ENCODE measurements at regions not wholly inside any gene's neighbourhood (a gene's known extent, or its start where the extent isn't known, plus 50 kb on each side); places are given as distances from the start of the nearest gene placed in this dataset.
A peak's percentile ranks its signal among the peaks of the same experiment; 100 is the strongest.
"Not testable (repeated sequence)": the region's sequence is repeated elsewhere in the genome, so short reads cannot be mapped to it uniquely, and the experiment has no call there.

GRCh38 chr22:26933105-26933590 is 275.8 kb downstream of the MIAT start:
- DNase-seq = no peak

DNA sequence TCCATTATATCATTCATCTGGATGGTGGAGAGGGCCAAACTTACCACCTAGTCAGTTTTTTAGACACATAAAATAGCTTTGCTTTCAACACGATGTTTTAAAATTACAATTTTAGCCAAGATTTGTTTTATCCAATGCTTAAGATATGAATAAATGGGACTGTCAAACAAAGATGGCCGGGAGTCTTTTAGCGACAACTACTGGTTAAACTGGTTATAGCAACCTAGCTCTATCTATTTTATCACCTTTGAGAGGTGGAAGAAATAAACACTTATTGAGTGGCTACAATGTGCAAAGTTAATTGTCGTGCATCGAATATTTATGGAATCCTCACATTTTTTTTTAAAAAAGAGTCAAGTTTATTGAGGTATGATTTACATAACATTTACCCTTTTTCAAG is 279.8 kb downstream of the MIAT start:
- DNase-seq = no peak

- DNase-seq = no peak
These were observed 282.1 kb downstream of the MIAT start for GRCh38 chr22:26939466-26939865.

DNA sequence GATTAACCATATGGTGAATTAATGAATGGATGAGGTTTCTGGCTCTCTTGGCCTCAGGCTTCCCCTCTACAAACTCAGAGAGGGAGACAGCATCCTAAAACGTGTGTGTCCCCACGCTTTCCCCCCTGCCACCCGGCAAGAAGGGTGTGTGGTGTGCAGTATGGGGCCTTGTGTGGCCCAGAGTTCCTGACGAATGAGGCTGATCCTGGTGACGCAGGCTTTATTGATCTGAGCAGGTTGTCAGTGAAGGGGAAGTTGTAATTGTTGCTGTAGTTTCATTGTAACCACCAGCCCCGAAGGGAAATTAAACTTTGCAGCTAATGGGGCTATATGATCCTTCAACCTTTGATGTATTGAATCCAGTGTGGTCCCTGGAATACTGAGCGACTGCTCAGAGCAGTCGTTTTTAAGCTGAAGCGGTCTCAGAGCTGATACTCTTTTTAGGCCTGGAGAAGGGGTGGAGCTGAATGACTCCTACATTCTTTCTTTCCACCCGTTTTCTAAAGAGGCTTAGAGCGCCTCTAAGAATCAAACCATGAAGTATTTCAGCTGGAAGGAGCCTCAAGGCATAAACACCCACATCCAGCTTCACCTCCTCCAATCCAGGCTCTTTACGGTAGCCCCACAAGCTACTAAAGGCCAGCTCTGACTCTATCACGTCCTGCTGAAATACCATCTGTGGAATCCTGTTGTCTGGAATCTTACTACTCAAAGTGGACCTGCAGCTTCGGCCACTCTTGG is 284.7 kb downstream of the MIAT start:
- DNase-seq = no peak

DNA sequence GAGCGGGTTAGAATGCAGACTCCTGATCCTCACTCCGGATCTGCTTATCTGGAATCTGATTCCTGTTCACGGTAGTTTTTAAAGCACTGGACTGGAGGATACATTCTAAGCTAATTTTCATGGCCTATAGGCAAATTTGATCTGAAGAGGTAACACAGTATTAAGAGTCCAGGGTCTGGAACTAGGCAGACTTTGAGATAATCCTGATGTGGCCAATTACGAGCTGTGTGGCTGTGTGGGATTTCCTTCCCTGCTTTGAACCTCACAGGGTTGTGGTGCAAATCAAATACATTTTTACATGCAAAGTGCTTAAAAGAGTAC is 285.2 kb downstream of the MIAT start:
- DNase-seq = no peak

DNA sequence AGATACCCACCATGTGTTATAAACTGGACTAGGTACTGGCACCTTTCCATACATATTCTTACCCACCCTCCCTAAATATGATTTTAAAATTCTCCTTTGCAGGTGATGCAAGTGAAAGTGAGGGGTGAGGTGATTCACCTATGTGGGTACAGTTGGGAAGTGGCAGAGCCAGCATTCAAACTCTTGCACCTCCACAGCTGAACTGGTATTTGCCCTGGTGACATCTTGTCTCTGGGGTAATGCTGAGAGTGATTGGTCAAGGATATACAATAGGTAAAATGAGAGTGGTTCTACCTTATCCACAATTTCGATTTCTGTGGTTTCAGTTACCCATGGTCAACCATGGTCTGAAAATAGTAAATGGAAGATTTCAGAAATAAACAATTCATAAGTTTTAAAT is 288.2 kb downstream of the MIAT start:
- DNase-seq = no peak

GRCh38 chr22:26949193-26949592 is 291.8 kb downstream of the MIAT start:
- DNase-seq = no peak

DNA sequence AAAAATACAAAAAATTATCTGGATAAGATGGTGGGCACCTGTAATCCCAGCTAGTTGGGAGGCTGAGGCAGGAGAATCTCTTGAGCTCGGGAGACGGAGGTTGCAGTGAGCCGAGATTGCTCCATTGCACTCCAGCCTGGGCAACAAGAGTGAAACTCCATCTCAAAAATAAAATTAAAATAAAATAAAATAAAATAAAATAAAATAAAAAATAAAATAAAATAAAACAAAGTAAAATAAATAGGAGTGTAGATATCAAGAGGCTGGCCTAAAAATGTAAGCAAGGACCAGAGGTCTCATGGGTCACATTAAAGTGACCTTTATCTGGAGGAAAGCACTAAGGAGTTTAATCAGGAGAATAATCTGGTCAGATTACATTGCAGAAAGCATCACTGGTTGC is 293.8 kb downstream of the MIAT start:
- DNase-seq = not testable (repeated sequence)

- no peak for DNase-seq
These were observed 294.6 kb downstream of the MIAT start for GRCh38 chr22:26952004-26952403.

GRCh38 chr22:26952451-26953011 is 295.1 kb downstream of the MIAT start:
- no peak for DNase-seq

DNA sequence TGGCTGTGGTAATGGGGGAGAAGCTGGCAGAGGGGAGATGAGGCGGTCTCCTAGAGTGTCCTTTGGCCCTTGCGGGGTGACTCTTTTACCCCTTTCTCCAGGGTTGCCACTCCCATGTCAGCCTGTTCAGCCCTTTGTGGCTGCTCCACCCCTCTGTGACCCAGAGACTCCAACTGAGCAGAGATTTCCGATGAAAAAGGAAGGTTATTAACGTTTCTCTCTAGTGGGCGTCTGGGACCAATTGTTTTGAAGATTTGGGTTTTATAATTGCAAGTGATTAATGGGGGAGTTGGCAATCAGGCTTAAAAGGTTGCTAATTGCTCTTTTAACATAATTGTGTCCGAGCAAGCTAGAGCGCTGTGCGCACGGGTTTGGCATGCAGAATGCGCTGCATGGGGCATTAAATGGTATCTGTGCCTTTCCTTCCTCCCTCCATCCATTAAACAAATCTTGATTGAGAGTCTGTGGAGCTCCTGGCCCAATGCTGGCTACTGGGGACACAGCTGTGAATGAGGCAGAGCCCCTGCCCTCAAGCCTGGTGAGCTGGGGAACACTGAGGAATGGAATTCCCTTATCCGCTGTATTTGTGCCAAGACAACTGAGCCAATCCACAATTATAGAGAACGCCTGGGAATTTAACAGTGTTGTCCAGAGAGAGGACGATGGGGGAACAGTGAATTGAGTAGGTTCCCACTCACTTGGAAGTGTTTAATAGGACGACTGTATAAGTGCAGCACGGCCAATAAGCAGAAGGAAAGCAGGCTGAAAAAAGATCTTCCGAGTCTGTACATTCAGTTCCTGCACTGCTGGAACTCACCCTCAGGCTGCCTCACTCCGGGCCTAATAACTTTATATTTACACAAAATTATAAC is 295.9 kb downstream of the MIAT start:
- no peak for DNase-seq

DNA sequence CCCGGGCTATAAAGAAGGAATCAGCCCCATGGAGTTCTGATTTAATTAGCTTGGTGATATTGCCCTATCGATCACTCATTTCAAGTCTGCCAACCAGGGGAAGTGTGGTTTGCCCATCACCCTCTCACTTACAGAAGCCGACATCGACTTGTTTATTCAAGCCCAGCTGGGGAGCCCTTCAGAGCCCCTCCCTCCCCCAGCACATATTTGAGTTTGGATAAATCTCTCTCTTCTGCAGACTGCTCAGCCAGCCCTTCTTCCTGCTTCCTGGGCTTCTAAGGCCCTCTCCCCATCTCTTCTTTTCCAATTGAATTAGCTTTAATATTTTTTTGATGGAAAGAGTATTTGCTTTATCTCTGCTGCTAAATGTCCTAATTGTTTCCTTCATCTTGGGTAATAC is 299.0 kb downstream of the MIAT start:
- peak; percentile 23 to 30 for DNase-seq

DNA sequence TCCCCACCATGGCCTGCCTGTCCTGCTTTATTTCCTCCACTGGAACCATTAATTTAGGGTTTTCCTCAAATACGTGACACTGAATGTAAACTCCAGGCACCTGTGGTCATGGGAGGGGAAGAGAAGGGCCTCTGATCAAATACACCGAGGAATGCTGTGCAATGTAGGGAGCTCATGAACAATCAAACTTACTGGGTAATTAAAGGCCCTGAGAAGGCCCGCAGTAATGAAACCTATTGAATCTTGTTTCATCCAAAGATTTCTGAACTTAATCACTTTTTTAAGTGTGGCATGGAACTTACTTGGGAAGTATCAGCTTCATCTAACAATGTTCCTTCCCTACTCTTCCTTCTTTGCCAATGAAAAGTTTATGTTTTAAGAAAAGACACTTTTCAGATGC is 299.8 kb downstream of the MIAT start:
- DNase-seq = no peak

- no peak for DNase-seq
These were observed 300.5 kb downstream of the MIAT start for GRCh38 chr22:26957897-26958296.

DNA sequence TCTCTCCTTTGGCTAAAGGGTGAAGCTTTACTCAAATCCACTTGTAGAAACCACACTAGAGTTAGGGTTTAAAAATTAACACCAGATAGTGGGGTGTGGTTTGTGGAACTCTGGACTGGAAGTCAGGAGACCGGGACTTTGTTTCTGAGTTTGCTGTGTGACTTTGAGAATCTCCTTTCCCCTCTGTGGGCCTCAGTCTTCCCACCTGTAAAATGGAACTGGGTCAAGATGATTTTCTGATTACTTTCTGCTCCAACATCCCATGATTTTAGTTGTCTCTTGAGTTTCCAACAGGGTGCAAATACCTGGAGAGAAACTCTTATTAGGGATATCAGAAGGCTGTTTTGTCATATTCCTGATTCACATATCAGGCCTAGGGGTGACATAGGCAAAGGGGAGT is 301.0 kb downstream of the MIAT start:
- DNase-seq = no peak

DNA sequence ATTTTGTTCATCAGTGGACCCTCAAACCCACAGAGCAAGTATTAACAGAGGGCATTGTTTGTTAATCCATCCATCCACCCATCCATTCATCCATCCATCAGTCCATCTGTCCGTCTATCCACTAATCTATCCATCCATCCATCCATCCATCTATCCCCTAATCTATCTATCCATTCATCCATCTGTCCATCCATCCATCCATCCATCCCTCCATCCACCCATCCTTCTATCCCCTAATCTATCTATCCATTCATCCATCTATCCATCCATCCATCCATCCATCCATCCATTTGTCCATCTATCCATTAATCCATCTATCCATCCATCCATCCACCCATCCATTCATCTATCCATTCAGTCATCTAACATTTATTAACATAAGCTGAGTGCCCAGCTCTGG is 307.3 kb downstream of the MIAT start:
- DNase-seq = no peak

DNA sequence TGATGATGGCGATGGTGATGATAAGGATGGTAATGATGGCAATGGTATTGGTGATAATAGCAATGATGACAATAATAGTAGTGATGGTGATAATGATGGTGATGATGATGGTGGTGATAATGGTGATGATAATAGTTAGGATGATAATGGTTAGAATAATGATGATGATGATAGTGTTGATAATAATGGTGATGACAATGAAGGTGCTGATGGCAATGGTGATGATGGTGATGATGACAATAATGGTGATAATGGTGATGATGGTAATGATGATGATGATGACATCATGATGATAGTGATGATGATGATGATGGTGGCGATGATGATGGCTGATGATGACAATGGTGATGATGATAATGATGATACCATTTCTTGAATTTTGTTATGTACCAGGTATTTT is 309.9 kb downstream of the MIAT start:
- DNase-seq = no peak

DNA sequence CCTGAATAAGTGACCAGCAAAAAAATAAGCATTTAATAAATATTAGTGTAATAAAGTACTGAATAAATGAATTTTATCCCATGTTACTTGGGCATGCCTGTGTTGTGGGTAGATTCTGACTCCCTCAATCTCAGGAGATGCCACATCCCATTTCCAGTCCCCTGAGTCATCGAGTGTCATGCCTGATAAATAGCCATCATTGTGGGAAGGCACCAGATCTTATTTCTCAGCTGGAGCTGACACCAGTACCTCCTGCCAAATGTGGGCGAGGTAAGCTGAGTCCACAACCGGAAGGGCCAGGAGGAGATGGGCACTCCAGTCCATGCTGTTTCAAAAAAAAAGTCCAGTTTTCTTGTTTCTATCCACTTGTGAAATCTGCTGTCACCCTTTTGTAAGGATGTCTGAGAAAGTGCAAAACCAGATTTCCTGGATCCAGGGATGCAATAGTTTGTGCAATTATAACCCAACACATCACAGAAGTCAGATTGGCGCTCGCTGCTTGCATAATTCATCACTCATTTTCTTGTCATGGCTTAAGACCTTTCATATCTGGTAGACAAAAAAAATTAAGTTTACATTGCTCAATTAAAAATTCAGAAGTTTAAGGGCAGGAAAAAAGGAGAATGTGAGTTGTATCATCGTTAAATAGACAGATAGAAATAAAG is 311.6 kb downstream of the MIAT start:
- DNase-seq = no peak

DNA sequence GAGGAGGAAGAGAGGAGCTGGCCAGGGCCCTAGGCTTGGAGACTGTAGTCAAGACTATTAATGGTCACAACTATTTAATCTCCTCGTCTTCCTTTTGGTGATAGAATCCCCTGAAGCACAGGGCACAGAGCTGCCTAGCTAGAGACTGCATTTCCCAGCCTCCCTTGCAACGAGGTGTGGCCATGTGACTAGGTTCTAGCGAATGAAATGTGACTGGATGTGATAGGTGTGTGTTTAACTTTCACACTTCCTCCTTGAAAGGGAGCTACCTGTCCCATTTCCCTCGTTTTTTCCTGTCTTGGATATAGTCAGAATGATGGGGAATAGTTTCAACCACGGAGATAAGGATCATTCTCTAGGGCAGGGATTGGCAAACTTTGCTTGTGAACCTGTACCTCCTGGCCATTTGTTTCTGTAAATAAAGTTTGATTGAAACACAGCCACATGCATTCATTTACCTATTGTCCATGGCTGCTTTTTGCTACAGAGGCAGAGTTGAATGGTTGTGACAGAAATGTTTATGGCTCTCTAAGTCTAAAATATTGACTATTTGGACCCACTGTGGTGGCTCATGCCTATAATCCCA is 313.5 kb downstream of the MIAT start:
- no peak for DNase-seq

DNA sequence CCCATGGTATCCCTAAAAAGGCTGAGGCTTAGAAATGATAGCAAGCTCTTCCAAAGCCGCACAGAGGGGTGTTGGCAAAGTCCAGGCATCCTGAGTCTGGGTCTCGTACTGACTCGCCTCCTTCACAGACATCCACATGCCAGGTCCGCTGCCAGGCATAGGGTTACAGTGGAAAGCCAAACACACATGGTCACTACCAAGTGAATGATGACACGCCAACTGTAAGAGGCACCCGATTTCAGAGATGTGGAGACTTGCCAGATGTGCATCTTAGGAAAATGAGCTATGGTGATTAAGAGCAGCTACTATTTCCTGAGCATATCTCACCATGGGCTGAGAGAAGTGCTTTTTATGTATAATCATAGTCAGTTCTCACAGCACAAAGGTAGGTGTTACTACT is 314.9 kb downstream of the MIAT start:
- no peak for DNase-seq

DNA sequence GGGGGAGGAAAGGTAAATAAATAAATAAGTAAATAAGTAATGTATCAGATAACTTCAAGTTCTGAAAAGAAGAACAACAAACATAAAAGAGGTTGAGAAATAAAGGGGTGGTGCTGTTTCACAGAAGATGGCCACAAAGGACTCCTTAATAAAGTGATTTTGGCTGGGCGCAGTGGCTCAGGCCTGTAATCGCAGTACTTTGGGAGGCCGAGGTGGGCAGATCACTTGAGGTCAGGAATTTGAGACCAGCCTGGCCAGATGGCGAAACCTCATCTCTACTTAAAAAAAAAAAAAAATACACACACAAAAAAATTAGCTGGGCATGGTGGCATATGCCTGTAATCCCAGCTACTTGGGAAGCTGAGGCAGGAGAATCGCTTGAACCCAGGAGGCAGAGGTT is 315.5 kb downstream of the MIAT start:
- not testable (repeated sequence) for DNase-seq

DNA sequence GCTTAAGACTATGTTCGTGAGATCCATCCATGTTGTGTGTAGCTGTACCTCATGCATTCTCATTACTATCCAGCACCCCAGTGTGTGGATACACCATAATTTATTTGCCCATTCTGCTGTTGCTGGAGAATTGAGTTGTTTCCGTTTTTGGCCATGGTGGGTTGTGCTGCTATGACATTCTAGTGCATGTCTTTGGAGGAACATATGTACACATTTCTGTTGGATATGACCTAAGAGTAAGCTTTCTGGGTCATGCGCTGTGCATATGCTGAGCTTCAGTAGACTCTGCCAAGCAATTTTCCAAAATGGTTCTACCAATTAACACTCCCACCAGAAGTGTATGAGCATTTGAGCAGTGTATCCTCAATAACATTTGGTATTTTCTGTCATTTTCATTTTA is 316.6 kb downstream of the MIAT start:
- no peak for DNase-seq

All from SHP77 (cell line).